Natural killer cell (primary cell): ENCODE measurements at regions not wholly inside any gene's neighbourhood (a gene's known extent, or its start where the extent isn't known, plus 50 kb on each side); places are given as distances from the start of the nearest gene placed in this dataset.

ENCODE experiments used
- ATAC-seq, 3 donors: fragments of 150-1000 bp in 2 of 3; fragments of 200-7000 bp in 1 of 3; cut with Tn5 transposase; 1 replicate in 1 of 3; 2 replicates in 2 of 3; pipeline ENCODE4 v1.10.0; 2021; ENCODE audit warnings: mild to moderate bottlenecking in 2 of 3, moderate library complexity in 2 of 3
- DNase-seq, 2 donors: peaks; one replicate each; pipeline versions ENCODE4 v3.0.0 to v3.0.0-alpha.2; 2013 to 2021; ENCODE audit warnings: mixed read lengths in 1 of 2
- H3K27ac ChIP-seq: one replicate; pipeline ENCODE4 v1.5.1; 2013; ENCODE audit warnings: mild to moderate bottlenecking, low read length
- H3K27me3 ChIP-seq: one replicate; pipeline ENCODE4 v1.6.1; 2013; ENCODE audit warnings: low read length; ENCODE audit not compliant: control insufficient read depth, insufficient read depth
- H3K36me3 ChIP-seq: one replicate; pipeline ENCODE4 v1.6.1; 2013; ENCODE audit warnings: low read length; ENCODE audit not compliant: control insufficient read depth, insufficient read depth
- H3K4me1 ChIP-seq: one replicate; pipeline ENCODE4 v1.6.1; 2013; ENCODE audit warnings: low read length; ENCODE audit not compliant: control insufficient read depth, insufficient read depth
- H3K4me3 ChIP-seq: one replicate; pipeline ENCODE4 v1.5.1; 2013; ENCODE audit warnings: low read length
- H3K9me3 ChIP-seq: one replicate; pipeline ENCODE4 v1.6.1; 2013; ENCODE audit warnings: low read length; ENCODE audit not compliant: control insufficient read depth, insufficient read depth
- H3K27ac Mint-ChIP-seq, 2 donors: one replicate each; pipeline ENCODE4 v1.8.0; 2022; ENCODE audit warnings: mild to moderate bottlenecking in 2 of 2, mixed read lengths in 2 of 2, moderate library complexity in 1 of 2
- H3K27me3 Mint-ChIP-seq, 2 donors: one replicate each; pipeline ENCODE4 v1.8.0; 2022; ENCODE audit warnings: low read depth in 2 of 2, mixed read lengths in 2 of 2
- H3K36me3 Mint-ChIP-seq: one replicate; pipeline ENCODE4 v1.8.0; 2022; ENCODE audit warnings: mixed read lengths
- H3K4me1 Mint-ChIP-seq, 2 donors: one replicate each; pipeline ENCODE4 v1.8.0; 2022; ENCODE audit warnings: mixed read lengths in 2 of 2
- H3K4me3 Mint-ChIP-seq: one replicate; pipeline ENCODE4 v1.8.0; 2022; ENCODE audit warnings: mild to moderate bottlenecking, moderate library complexity, mixed read lengths
- H3K9me3 Mint-ChIP-seq, 2 donors: one replicate each; pipeline ENCODE4 v1.8.0; 2022; ENCODE audit warnings: mixed read lengths in 2 of 2
- WGBS: methylation state at CpG from one replicate; pipeline ENCODE4 v1.1.7; 2013; ENCODE audit warnings: missing lambda C conversion rate; ENCODE audit not compliant: insufficient coverage; 5-methylcytosine and 5-hydroxymethylcytosine counted together
- intact Hi-C: fragments of 100-400 bp; cut with micrococcal nuclease; formaldehyde crosslinking; loops from one replicate; pipeline ENCODE4 v1.14.2; 2022
- TF ChIP-seq, protein P1 (sequence below): fragments of 200-600 bp; IDR thresholded peaks from one replicate; pipeline ENCODE4 v1.8.0; 2022; ENCODE audit warnings: antibody characterized with exemption

DNA sequence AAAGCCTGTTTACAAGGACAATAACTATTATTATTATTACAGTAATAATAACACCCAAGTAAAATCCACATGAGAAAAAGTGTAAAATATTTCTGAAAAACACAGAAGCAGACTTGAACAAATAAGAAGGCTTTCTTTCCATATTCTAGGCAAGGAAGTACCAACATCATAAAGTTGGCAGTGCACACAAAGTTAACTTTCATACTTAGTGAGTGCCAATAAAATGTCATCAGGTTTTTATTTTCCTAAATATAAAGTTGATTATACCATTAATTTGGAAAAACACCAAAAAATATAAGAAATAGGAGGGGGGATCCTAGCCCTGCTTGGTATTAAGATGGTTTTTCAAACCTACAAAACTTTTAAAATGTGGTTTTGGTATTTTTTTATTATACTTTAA is 161.4 kb downstream of the PRELID2 start:
- Mint-ChIP-seq H3K4me3 (no peak overlapping the region), H3K4me1 (no peaks in the 10 kb centered on the region), H3K27ac (no peak overlapping the region), H3K36me3 (no peaks in the 10 kb centered on the region), H3K9me3 (peaks cover 6% of the 10 kb centered on the region in 2 donors), H3K27me3 (no peaks in the 10 kb centered on the region)
- intact Hi-C loops, result no loop called here
- Histone ChIP-seq H3K4me1 (no peaks in the 10 kb centered on the region), H3K9me3 (no peaks in the 10 kb centered on the region), H3K27ac (no peak overlapping the region), H3K27me3 (no peaks in the 10 kb centered on the region), H3K36me3 (no peaks in the 10 kb centered on the region), H3K4me3 (no peak overlapping the region)
- no peak for DNase-seq
- ATAC-seq, result no peak
- TF ChIP-seq, protein P1, sequence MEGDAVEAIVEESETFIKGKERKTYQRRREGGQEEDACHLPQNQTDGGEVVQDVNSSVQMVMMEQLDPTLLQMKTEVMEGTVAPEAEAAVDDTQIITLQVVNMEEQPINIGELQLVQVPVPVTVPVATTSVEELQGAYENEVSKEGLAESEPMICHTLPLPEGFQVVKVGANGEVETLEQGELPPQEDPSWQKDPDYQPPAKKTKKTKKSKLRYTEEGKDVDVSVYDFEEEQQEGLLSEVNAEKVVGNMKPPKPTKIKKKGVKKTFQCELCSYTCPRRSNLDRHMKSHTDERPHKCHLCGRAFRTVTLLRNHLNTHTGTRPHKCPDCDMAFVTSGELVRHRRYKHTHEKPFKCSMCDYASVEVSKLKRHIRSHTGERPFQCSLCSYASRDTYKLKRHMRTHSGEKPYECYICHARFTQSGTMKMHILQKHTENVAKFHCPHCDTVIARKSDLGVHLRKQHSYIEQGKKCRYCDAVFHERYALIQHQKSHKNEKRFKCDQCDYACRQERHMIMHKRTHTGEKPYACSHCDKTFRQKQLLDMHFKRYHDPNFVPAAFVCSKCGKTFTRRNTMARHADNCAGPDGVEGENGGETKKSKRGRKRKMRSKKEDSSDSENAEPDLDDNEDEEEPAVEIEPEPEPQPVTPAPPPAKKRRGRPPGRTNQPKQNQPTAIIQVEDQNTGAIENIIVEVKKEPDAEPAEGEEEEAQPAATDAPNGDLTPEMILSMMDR, result no peak

DNA sequence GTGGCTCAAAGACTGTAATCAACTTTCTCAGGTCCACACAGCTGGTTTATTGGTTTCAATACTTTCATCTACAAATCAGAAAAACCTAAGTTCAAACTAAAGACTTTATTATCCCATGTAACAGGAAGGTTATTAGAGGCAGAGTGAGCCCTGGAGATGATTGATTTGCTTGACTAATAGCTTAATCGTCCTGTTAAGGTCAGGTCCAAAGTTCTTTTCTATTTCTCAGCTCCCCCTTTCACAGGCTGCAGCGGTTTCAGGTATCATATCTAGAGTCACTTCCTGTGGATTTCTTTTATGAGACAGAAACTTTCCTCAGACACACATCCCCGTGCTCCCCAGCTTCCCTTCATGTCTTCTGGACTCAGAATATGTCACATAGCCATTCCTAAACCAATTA is 166.4 kb downstream of the PRELID2 start:
- H3K27me3 ChIP-seq, result no peaks in the 10 kb centered on the region
- no peak overlapping the region for H3K4me3 ChIP-seq
- no peaks in the 10 kb centered on the region for H3K27me3 Mint-ChIP-seq
- no peak overlapping the region for H3K27ac Mint-ChIP-seq
- peaks cover 6% of the 10 kb centered on the region in 2 donors for H3K9me3 Mint-ChIP-seq
- TF ChIP-seq, protein P1, result no peak
- H3K27ac ChIP-seq, result no peak overlapping the region
- intact Hi-C loops, result no loop called here
- H3K4me1 Mint-ChIP-seq, result no peaks in the 10 kb centered on the region
- H3K36me3 ChIP-seq, result no peaks in the 10 kb centered on the region
- H3K9me3 ChIP-seq, result no peaks in the 10 kb centered on the region
- DNase-seq, result no peak
- H3K4me1 ChIP-seq, result no peaks in the 10 kb centered on the region
- H3K36me3 Mint-ChIP-seq, result no peaks in the 10 kb centered on the region
- 83% methylated on average over 3 of the region's 3 CpGs for WGBS
- ATAC-seq, result no peak
- no peak overlapping the region for H3K4me3 Mint-ChIP-seq

DNA sequence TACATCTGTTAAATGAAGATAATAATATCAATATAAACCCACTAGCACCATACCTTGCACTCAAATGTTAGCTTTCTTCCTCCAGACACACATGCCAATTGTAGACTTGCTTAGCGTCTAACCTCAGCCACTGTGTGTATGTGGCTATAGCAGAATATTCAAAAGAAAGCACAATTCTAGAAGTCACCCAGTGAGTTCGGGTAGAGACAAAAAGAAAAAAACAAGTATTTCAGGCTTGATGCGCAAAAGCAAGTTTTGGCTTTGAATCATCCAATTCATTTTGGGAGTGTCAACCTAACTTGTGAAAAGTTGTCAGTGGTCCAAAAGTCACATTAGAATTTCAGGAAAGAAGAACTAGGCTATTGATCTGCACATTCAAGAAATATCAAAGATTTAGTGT is 167.4 kb downstream of the PRELID2 start:
- H3K4me3 Mint-ChIP-seq, result no peak overlapping the region
- TF ChIP-seq, protein P1, result no peak
- ATAC-seq, result no peak
- H3K4me1 Mint-ChIP-seq, result no peaks in the 10 kb centered on the region
- Histone ChIP-seq H3K36me3 (no peaks in the 10 kb centered on the region), H3K4me1 (no peaks in the 10 kb centered on the region), H3K27me3 (no peaks in the 10 kb centered on the region), H3K27ac (no peak overlapping the region), H3K9me3 (no peaks in the 10 kb centered on the region), H3K4me3 (no peak overlapping the region)
- H3K9me3 Mint-ChIP-seq, result peaks cover 6% of the 10 kb centered on the region in 2 donors
- no peak overlapping the region for H3K27ac Mint-ChIP-seq
- DNase-seq, result no peak
- intact Hi-C loops, result no loop called here
- no peaks in the 10 kb centered on the region for H3K36me3 Mint-ChIP-seq
- WGBS, result 93% methylated on average over 3 of the region's 3 CpGs
- H3K27me3 Mint-ChIP-seq, result no peaks in the 10 kb centered on the region

GRCh38 chr5:145666591-145666990 is 168.6 kb downstream of the PRELID2 start:
- Mint-ChIP-seq H3K27me3 (no peaks in the 10 kb centered on the region), H3K9me3 (peaks cover 6% of the 10 kb centered on the region in 2 donors), H3K4me1 (no peaks in the 10 kb centered on the region), H3K27ac (no peak overlapping the region), H3K36me3 (no peaks in the 10 kb centered on the region), H3K4me3 (no peak overlapping the region)
- no peaks in the 10 kb centered on the region for H3K9me3 ChIP-seq
- no peaks in the 10 kb centered on the region for H3K36me3 ChIP-seq
- H3K4me3 ChIP-seq, result no peak overlapping the region
- TF ChIP-seq, protein P1, result no peak
- no peaks in the 10 kb centered on the region for H3K4me1 ChIP-seq
- 85% methylated on average over 2 of the region's 3 CpGs for WGBS
- H3K27me3 ChIP-seq, result no peaks in the 10 kb centered on the region
- no peak overlapping the region for H3K27ac ChIP-seq
- intact Hi-C loops, result no loop called here
- DNase-seq (no peak), ATAC-seq (no peak)
